ENCODE measurements at regions not wholly inside any gene's neighbourhood (a gene's known extent, or its start where the extent isn't known, plus 50 kb on each side); places are given as distances from the start of the nearest gene placed in this dataset.

DNA sequence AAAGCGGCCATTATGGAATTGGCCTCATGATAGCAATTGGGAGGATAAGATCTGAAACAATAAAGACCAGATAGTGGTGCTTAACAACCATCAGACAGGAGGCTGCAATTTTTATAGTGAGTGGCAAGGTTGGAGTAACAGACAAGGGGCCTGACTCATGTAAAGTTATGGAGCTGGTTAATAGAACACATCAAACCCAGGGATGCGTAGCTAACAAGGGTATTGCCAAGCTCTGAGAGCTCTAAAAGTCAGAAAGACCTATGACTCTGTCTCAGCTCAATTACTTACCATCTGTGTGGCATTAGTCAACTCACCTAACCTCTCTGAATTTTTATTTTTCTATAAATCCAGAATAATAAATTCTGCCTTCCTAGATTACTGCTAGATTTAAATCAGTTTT, 1731.5 kb upstream of the FLRT2 start:
- CTCF ChIA-PET: no interaction called here
- no peak overlapping the region for H3K27ac Mint-ChIP-seq
- ATAC-seq (no peak), DNase-seq (ENCODE audit: low spot score) (no peak)
- H3K9me3 Mint-ChIP-seq: peaks cover 10% of the 10 kb centered on the region
- POLR2A ChIA-PET: no interaction called here
- H3K36me3 Mint-ChIP-seq: no peaks in the 10 kb centered on the region
- no peaks in the 10 kb centered on the region for H3K4me1 Mint-ChIP-seq
- no peak for TF ChIP-seq ZNF138 (CRISPR knock-in tag; conservative IDR thresholded peaks at IDR 0.05)
- no peak for TF ChIP-seq MLX (CRISPR knock-in tag; IDR thresholded peaks at IDR 0.05)
- TF ChIP-seq, protein P1, sequence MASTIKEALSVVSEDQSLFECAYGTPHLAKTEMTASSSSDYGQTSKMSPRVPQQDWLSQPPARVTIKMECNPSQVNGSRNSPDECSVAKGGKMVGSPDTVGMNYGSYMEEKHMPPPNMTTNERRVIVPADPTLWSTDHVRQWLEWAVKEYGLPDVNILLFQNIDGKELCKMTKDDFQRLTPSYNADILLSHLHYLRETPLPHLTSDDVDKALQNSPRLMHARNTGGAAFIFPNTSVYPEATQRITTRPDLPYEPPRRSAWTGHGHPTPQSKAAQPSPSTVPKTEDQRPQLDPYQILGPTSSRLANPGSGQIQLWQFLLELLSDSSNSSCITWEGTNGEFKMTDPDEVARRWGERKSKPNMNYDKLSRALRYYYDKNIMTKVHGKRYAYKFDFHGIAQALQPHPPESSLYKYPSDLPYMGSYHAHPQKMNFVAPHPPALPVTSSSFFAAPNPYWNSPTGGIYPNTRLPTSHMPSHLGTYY (CRISPR knock-in tag; IDR thresholded peaks at IDR 0.05): no peak
- TF ChIP-seq TEAD4 (CRISPR knock-in tag; IDR thresholded peaks at IDR 0.05): no peak
- TF ChIP-seq GABPB1 (CRISPR knock-in tag; IDR thresholded peaks at IDR 0.05): no peak
- no peak for TF ChIP-seq ZNF281 (CRISPR knock-in tag; IDR thresholded peaks at IDR 0.05)
- TF ChIP-seq, protein P2, sequence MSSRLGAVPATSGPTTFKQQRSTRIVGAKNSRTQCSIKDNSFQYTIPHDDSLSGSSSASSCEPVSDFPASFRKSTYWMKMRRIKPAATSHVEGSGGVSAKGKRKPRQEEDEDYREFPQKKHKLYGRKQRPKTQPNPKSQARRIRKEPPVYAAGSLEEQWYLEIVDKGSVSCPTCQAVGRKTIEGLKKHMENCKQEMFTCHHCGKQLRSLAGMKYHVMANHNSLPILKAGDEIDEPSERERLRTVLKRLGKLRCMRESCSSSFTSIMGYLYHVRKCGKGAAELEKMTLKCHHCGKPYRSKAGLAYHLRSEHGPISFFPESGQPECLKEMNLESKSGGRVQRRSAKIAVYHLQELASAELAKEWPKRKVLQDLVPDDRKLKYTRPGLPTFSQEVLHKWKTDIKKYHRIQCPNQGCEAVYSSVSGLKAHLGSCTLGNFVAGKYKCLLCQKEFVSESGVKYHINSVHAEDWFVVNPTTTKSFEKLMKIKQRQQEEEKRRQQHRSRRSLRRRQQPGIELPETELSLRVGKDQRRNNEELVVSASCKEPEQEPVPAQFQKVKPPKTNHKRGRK (CRISPR knock-in tag; IDR thresholded peaks at IDR 0.05; ENCODE audit: borderline replicate concordance): no peak
- no peak for TF ChIP-seq CREM (CRISPR knock-in tag; IDR thresholded peaks at IDR 0.05)
- no peak overlapping the region for H3K4me3 Mint-ChIP-seq
- no peaks in the 10 kb centered on the region for H3K27me3 Mint-ChIP-seq (ENCODE audit: low read depth)

- no peak for TF ChIP-seq USF1 (CRISPR knock-in tag; IDR thresholded peaks at IDR 0.05)
- no peak for TF ChIP-seq ZNF671 (CRISPR knock-in tag; IDR thresholded peaks at IDR 0.05)
- no peak for TF ChIP-seq NR1H2 (CRISPR knock-in tag; IDR thresholded peaks at IDR 0.05)
- TF ChIP-seq ATF6 (CRISPR knock-in tag; IDR thresholded peaks at IDR 0.05): no peak
- no peak for TF ChIP-seq ZNF263 (CRISPR knock-in tag; IDR thresholded peaks at IDR 0.05; ENCODE audit: low read depth)
- no peak for TF ChIP-seq TEAD1 (CRISPR knock-in tag; IDR thresholded peaks at IDR 0.05)
- TF ChIP-seq SP1 (CRISPR knock-in tag; conservative IDR thresholded peaks at IDR 0.05): no peak
- TF ChIP-seq NFYB (CRISPR knock-in tag; conservative IDR thresholded peaks at IDR 0.05; ENCODE audit: low read depth): no peak
- TF ChIP-seq MYBL2 (CRISPR knock-in tag; IDR thresholded peaks at IDR 0.05): no peak
- no peak for TF ChIP-seq PREB (CRISPR knock-in tag; IDR thresholded peaks at IDR 0.05; ENCODE audit: borderline replicate concordance)
- no peak for TF ChIP-seq ZNF232 (CRISPR knock-in tag; IDR thresholded peaks at IDR 0.05)
- no peak for TF ChIP-seq JUN (CRISPR knock-in tag; IDR thresholded peaks at IDR 0.05)
- no peak for TF ChIP-seq FOXK1 (CRISPR knock-in tag; IDR thresholded peaks at IDR 0.05)
- no peak for TF ChIP-seq CTCF (IDR thresholded peaks at IDR 0.05)
- no peak for TF ChIP-seq FOXP4 (CRISPR knock-in tag; IDR thresholded peaks at IDR 0.05)
- Mint-ChIP-seq H3K27ac (no peak overlapping the region), H3K9me3 (peaks cover 10% of the 10 kb centered on the region), H3K36me3 (no peaks in the 10 kb centered on the region), H3K4me1 (no peaks in the 10 kb centered on the region), H3K4me3 (no peak overlapping the region), H3K27me3 (ENCODE audit: low read depth) (no peaks in the 10 kb centered on the region)
- ChIA-PET CTCF (no interaction called here), POLR2A (no interaction called here)
- ATAC-seq (no peak), DNase-seq (ENCODE audit: low spot score) (no peak)
Observed at GRCh38 chr14:83799233-83799632, 1730.7 kb upstream of the FLRT2 start.

All from WTC11 (cell line).